ENCODE measurements at regions not wholly inside any gene's neighbourhood (a gene's known extent, or its start where the extent isn't known, plus 50 kb on each side); places are given as distances from the start of the nearest gene placed in this dataset.

DNA sequence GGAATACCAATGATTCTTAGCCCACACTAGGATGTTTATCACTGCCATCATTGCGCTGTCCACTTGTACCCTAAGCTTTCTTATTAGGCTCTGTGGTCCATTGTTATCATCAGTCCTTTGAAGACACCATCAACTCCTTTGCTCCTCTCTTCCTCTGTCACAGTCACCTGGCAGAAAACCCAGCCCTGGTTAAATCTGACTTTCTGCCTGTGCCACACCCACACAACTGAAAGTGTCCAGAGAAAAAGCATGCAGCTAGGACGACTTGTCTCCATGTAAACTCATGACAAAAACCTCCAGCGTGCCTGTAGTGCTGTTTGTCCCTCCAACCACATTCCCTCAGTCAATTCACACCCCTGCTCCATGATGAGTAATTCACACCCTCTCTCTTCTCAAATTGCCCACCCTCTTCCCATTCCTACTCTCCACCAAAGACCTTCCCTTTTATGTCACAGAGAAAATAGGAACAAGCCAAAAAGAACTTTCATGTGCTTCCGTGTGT, 297.4 kb upstream of the MGAT5 start:
- TF ChIP-seq, protein P1, sequence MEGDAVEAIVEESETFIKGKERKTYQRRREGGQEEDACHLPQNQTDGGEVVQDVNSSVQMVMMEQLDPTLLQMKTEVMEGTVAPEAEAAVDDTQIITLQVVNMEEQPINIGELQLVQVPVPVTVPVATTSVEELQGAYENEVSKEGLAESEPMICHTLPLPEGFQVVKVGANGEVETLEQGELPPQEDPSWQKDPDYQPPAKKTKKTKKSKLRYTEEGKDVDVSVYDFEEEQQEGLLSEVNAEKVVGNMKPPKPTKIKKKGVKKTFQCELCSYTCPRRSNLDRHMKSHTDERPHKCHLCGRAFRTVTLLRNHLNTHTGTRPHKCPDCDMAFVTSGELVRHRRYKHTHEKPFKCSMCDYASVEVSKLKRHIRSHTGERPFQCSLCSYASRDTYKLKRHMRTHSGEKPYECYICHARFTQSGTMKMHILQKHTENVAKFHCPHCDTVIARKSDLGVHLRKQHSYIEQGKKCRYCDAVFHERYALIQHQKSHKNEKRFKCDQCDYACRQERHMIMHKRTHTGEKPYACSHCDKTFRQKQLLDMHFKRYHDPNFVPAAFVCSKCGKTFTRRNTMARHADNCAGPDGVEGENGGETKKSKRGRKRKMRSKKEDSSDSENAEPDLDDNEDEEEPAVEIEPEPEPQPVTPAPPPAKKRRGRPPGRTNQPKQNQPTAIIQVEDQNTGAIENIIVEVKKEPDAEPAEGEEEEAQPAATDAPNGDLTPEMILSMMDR (IDR thresholded peaks at IDR 0.05) = no peak
- TF ChIP-seq POLR2A (IDR thresholded peaks at IDR 0.05) = no peak

Data from upper lobe of left lung (tissue), 4 donors.